Stimulated activated CD4-positive, alpha-beta T cell treated with anti-CD3 and anti-CD28 coated beads, TNF-alpha, amount 100 ng/mL, for 24 hours (primary cell): ENCODE measurements at regions not wholly inside any gene's neighbourhood (a gene's known extent, or its start where the extent isn't known, plus 50 kb on each side); places are given as distances from the start of the nearest gene placed in this dataset.

Experiments used
- DNase-seq, 3 experiments: peaks; one replicate each; pipeline ENCODE4 v3.0.0-alpha.2; 2020; ENCODE audit warnings: low read depth in 3 of 3

DNA sequence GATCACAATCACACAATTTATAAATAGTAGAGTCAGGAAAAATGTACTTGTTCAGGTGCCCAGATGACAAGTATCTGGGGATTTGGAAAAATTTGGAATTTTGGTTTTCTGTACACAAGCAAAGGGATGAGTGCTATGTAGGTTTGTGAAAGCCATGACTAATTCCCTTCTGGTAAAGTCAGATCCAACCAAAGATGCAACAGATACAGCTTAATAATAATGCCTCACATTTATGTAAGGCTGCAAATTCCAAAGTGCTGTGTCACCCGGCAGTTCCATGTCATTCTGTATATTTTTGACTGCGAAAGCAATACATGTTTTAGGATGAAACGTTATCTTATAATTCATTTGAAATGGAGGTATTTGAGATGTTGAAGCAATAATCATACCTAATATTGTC, 102.7 kb upstream of the AGBL1 start:
- no peak for DNase-seq

DNA sequence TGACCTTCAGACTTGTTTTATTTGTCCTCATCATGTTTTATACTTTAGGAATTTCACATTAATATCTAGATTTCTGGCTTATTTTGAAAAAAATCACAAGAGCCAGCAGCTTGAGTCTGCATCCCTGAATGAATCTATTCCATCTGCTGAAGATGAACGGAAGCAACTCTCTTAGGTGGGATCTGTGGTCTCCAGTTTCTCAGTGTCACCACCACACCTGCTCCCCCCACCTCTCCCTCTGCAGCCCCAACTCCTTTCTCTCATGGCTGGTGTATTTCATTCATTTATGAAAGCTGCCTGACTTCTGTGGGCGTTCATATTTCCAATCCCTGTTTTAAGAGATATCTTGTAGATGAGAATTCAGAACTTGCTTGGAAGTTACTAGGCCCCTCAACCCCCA, 102.1 kb upstream of the AGBL1 start:
- no peak for DNase-seq

DNA sequence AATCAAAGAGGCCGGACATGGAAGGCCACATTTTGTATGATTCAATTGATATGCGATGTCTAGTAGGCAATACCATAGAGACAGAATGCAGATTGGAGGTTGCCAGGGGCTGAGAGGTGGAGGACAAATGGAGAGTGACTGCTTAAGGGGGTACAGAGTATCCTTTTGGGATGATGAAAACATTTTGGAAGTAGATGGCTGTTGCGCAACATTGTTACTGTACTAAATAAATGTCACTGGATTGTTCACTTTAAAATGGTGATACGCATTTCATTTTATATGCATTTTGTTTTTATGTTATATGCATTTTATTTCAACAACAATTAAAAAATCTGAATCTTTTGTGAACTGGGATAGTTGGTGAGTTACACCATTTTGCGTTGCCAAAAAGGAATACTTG, 99.7 kb upstream of the AGBL1 start:
- no peak for DNase-seq

GRCh38 chr15:85980946-85981345, 98.7 kb upstream of the AGBL1 start:
- no peak for DNase-seq

DNA sequence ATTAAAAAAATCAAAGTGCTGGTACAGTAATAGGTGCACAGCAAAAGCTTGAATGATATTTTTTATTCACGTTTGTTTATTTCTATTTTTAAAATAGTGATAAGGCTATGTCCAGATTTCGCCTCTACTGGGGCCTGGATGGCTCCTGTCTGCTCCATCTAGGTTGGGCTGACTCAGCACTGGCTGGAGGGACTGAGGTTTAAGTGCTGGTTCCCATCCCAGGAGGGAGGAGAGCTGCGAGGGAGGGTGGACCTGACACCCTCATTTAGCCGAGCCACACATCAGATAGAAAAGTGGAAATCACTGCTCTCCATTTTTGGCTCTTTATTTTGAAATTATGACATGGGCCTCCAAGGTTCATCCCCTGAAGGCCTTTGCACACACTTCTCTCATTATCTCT, 95.4 kb upstream of the AGBL1 start:
- DNase-seq, result no peak

DNA sequence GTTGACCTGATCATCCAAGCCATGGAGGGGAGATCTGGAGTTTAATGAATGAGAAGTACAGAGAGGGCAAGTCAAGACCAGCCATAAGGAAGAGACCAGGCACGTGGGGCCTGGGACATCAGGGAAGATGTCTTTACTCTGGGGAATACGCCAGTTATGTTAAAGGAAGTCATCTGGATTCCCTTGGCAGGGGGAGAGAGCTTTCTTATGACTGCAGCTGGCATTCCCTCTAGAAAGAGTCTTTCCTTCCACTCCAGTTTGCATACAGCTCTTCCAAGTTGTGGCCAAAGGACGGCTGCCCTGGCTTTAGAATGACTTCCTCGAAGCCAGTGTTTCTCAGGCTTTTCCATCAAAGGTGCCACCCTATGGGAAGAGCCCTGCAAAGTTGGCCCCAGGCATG, 93.6 kb upstream of the AGBL1 start:
- no peak for DNase-seq

DNA sequence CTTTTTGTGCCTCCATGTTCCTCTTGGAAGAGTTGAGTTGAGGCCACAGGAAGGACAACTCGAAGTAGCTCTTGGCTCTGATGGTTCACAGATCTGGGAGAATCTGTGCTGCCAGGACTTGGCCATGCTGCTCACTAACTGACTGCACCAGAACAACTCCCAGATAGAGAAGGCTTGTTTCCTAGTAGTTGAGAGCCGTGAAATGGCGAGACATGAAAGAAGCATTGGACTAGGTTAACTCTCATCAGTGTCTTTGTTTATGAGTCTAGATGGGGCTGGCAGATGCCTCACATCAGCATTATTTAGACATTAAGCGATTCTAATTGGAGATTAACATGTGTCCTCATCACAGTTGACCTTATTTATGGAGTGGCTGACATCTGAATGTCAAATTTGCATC, 92.9 kb upstream of the AGBL1 start:
- no peak for DNase-seq

DNA sequence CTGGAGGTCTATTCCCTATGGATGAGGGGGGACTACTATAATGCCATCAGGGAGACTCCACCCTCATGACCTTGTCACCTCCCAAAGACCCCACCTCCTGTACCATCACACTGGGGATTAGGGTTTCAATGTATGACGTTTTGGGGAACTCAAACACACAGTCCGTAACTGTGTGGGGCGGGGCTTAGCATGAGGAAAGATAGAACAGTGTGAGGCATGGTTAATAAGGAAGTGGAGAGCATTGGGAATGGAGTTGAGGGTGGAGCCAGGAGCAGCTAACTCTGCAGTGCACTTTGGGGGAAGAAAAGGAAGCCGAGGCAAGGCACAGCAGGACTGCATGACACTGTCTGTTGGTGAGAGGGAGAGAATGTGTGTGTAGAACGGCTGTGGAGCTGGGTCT, 90.9 kb upstream of the AGBL1 start:
- no peak for DNase-seq

DNA sequence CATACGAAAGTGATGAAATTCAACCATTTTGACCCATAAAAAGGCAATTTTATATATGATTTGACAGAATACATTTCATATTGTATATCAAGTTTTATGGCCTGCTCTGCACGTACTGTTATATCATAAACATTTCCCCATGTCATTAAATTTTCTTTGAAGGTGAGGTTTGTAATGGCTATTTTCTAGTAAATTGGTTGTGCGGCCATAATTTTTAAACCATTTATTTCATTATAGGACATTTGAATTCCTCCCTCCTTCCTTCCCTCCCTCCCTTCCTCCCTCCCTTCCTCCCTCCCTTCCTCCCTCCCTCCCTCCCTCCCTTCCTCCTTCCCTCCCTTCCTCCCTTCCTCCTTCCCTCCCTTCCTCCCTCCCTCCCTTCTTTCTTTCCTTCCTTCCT, 87.4 kb upstream of the AGBL1 start:
- DNase-seq, result no peak

GRCh38 chr15:85993116-85993515, 86.6 kb upstream of the AGBL1 start:
- no peak for DNase-seq

DNA sequence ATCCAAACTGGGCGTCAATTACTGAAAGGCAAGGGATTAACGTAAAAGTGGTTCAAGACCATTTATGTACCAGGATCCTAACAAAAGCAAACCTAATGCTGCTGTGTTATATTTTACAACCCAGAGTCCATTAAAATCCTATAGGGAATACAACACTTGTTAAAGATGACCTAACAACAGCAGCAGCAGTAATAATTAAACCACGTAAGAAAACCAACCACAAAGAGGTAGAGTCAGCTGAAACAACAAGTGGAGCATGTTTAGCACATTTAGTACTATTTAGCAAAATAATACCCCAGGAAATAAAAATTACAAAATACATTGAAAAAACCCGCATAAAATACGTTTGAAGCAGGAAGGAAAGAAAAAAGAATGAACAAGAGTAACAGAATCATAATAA, 82.1 kb upstream of the AGBL1 start:
- DNase-seq, result no peak

DNA sequence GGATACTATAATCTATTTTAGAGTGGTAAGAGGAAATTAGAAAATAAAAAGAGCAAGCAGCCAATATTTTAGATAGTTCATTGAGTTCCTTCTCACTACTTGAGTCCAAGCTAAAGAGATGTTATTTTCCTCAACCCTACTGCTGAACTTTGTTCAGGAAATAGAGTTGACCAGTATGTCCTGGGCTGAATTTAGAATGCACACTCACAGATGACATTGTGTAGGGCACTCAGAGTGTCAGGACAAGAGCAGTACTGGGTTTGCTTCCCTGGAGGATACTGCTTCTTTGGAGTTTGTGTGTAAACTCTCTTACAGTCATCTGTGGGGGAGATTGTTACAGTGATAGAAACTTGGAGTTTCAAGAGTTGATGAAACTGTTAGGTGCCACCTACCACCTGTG, 80.0 kb upstream of the AGBL1 start:
- DNase-seq, result no peak

- no peak for DNase-seq
Measured at GRCh38 chr15:86001200-86001599, 78.5 kb upstream of the AGBL1 start.

GRCh38 chr15:86002444-86002843, 77.2 kb upstream of the AGBL1 start:
- DNase-seq, result no peak

GRCh38 chr15:86004061-86004460, 75.6 kb upstream of the AGBL1 start:
- no peak for DNase-seq

DNA sequence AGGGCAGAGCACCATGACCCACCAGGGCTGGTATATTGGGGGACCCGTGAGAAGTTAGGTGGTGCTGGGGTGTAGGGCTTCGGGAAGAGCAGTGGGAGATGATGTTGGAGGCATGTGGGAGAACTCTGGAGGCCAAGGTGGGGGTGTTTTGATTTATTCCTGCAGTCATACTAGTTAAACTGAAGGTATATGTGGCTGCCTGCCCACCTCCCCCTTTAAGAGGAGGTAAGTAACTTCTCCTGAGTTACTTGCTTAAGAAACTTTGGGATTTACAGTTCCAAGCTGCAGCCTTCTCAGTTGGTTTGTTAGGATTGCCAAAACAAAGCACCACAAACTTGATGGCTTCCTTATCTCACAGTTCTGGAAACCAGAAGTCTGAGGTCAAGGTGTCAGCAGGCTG, 73.1 kb upstream of the AGBL1 start:
- no peak for DNase-seq

- no peak for DNase-seq
Measured at GRCh38 chr15:86009727-86010126, 69.9 kb upstream of the AGBL1 start.

GRCh38 chr15:86010398-86010797, 69.3 kb upstream of the AGBL1 start:
- DNase-seq, result no peak

- no peak for DNase-seq
Measured at GRCh38 chr15:86010891-86011290, 68.8 kb upstream of the AGBL1 start.

GRCh38 chr15:86014016-86014415, 65.7 kb upstream of the AGBL1 start:
- DNase-seq, result no peak

DNA sequence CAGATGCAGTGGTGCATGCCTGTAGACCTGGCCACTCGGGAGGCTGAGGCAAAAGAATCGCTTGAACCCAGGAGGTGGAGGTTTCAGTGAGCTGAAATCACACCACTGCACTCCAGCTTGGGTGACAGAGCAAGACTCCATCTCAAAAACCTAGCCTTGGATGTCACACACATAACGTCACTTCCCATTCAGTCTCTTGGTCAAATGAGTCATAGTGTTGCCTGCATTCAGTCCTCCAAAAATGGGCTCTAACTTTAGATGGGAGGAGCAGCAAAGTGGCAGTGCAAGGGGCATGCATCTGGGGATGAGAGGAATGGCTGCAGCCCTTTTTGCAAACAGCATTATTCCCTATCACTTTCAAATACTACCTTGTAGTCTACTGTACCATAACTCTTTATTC, 62.9 kb upstream of the AGBL1 start:
- DNase-seq, result no peak

DNA sequence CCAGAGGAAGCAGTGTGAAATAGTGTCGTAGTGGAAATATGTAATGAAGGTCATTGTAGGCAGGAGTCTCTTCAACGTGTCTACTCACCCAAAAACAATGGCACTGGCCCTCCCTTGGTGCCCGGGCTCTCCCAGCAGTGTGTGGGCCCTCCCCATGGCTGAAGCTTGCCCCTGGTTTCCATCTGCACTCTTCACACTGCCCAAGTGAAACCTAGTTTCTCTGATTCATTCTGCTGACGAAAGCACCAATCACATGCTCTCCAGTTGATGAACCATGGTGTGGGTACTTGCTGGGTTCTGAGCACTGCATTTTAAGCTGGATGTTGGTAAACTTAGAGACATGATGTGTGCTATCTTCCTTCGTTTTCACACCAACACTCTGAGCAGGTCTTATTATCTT, 61.0 kb upstream of the AGBL1 start:
- DNase-seq, result no peak

GRCh38 chr15:86021281-86022264, 58.1 kb upstream of the AGBL1 start:
- no peak for DNase-seq

- no peak for DNase-seq
Measured at GRCh38 chr15:86028961-86029360, 50.7 kb upstream of the AGBL1 start.
